Fibroblast of skin of left biceps (primary cell): ENCODE measurements at regions not wholly inside any gene's neighbourhood (a gene's known extent, or its start where the extent isn't known, plus 50 kb on each side); places are given as distances from the start of the nearest gene placed in this dataset.
A peak's percentile ranks its signal among the peaks of the same experiment; 100 is the strongest.
"Not testable (repeated sequence)": the region's sequence is repeated elsewhere in the genome, so short reads cannot be mapped to it uniquely, and the experiment has no call there.

Source experiments
- DNase-seq, 2 experiments: peaks; one replicate each; pipeline ENCODE4 v3.0.0-alpha.2; 2013; ENCODE audit warnings: low read depth in 2 of 2

GRCh38 chr2:207328944-207329386, 163.2 kb upstream of the KLF7 start:
- no peak for DNase-seq

- peak; percentile 91 to 92 for DNase-seq
These were observed 165.2 kb upstream of the KLF7 start for GRCh38 chr2:207330912-207331311.

DNA sequence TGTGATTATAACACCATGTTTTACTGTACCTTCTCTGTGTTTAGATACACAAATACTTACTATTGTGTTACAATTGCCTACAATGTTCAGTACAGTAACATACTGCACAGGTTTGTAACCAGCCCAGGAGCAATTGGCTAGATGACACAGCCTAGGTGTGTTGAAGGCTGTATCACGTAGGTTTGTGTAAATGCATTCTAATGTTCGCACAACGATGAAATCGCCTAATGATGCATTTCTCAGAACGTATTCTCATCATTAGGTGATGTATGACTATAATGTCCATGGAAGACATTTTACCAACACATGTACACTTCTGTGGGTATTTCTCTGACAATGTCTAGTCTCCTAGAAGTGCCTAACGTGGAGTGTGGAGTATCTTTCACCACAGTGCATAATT, 165.9 kb upstream of the KLF7 start:
- no peak for DNase-seq

- no peak for DNase-seq
These were observed 166.9 kb upstream of the KLF7 start for GRCh38 chr2:207332480-207333212.

GRCh38 chr2:207333599-207334300, 168.0 kb upstream of the KLF7 start:
- DNase-seq, result no peak

GRCh38 chr2:207334301-207334623, 168.5 kb upstream of the KLF7 start:
- no peak for DNase-seq

DNA sequence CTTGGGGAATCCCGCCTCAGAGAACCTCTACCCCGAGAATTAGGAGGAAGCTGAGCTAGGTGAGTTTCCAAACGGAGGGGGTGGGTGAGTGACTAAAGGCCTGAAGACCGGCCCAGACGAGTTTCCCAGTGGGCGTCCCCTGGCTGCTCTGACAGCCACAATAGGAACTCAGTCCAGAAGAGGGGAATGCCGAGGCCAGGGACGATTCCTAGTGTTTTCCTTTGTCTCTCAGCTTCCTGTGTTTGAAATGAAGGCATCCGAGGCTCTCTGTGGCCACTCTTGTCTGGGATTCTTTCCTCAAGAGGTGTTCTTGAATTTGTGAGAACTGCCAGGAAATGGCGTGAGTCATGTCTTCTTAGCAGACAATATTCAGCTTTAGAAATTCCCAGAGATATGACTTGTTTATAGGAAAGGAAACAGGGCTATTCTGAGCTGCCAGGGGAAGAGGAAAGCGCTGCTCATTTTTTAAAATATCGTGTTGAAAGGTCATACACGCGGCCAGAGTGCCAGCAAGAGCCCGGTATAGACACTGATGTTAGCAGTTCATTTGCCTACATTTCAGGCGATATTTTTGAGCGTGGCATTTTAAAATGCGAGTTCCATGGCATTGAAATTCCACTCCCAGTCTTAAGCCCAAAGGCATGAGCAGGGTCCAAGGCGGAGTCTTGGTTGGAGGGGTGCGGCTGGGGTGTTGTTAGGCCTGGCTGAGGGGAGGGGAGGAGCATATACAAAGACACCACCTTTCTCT, 169.1 kb upstream of the KLF7 start:
- peak; percentile 96 to 97 for DNase-seq

DNA sequence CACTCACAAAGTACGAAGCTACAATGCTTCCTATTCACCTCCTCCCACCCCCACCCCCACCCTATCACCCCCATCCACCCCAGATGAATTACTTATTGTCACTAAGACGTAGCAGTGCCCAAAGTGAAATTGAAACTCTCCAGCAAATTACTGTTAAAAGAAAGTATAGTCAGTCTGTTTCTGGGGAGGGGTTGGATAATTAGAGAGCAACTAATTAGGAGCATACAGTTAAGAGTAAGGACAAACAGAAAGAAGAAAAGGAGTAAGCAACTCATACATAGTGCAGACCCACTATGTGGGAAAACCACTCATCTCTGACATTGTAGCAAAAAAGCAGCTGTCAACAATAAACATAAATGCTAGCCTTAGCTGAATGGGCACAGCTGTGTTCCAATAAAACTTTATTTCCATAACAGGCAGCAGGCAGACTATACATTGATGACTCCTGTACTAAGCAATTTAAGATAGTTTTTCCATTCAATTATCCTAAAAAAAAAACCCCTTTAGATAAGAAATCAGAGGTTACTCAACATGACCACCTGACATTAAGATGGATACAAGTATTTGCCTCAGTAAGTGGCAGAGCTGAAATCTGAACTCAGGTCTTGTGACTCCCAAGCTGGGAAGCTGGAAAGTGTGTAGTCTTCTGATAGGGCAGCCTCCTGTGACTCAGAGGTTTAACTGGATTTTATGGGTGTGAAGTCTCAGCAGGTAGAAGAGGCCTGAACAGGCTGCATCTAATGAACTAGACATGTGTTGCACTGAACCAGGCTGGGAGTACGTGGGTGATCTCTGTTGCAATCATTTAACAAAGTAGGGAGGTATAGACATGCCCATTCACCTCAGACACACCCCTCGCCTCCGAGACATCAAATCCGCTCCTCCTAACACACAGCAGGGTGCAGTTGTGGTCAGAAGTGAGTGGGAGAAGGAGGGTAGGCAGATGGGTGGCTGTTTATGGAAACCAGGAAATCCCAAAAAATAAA, 171.8 kb upstream of the KLF7 start:
- no peak for DNase-seq

DNA sequence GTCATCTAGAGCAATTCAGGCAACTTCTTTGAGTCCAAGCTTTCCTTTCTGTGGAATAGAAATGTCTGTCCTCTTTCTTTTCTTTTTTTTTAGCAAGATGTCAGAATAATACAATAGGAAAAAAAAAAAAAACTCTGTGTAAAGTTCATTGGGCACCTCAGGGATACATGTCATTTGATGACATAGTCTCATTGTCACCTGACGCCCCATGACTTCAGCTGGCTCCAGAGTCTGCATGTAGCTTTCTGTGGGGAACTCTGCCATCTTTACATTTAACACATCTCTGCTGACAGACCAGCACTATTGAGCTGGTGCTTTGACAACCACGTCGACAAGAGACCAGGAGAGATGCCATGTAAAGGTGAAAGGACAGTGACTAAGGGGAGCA, 172.5 kb upstream of the KLF7 start:
- no peak for DNase-seq

DNA sequence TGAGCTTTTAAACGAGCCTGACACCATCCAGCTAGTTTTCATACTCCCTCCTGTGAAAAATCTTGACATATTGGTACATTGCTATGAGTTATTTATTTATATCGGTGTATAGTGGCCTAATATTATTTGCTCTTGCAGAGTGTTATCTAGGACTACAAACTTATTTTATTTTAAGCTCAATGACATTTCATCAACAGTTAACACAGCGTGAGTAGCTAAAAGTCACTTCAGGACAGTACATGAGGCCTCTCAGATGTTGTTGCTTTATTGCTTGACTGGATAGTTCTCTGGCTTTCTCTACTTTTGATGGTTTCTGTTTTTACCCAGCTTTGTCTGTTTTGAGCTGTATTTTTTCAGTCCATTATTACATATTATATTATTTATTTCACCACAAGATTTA, 172.9 kb upstream of the KLF7 start:
- DNase-seq, result no peak

- DNase-seq, result no peak
These were observed 175.5 kb upstream of the KLF7 start for GRCh38 chr2:207341112-207341750.

- DNase-seq, result no peak
These were observed 176.1 kb upstream of the KLF7 start for GRCh38 chr2:207341804-207342203.

DNA sequence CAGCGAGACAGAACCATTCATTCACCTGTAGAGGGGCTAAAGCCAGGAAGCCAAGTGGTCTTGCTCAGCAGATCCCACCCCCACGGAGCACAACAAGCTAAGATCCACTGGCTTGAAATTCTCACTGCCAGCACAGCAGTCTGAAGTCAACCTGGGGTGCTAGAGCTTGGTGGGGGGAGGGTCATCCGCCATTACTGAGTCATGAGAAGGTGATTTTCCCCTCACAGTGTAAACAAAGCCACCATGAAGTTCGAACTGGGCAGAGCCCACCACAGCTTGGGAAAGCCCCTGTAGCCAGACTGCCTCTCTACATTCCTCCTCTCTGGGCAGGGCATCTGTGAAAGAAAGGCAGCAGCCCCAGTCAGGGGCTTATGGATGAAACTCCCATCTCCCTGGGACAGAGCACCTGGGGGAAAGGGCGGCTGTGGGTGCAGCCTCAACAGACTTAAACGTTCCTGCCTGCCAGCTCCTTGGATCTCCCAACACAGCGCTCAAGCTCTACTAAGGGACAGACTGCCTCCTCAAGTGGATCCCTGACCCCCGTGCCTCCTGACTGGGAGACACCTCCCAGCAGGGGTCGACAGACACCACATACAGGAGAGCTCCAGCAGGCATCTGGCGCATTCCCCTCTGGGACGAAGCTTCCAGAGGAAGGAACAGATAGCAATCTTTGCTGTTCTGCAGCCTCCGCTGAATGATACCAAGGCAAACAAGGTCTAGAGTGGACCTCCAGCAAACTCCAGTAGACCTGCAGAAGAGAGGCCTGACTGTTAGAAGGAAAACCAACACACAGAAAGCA, 179.0 kb upstream of the KLF7 start:
- DNase-seq, result not testable (repeated sequence)

DNA sequence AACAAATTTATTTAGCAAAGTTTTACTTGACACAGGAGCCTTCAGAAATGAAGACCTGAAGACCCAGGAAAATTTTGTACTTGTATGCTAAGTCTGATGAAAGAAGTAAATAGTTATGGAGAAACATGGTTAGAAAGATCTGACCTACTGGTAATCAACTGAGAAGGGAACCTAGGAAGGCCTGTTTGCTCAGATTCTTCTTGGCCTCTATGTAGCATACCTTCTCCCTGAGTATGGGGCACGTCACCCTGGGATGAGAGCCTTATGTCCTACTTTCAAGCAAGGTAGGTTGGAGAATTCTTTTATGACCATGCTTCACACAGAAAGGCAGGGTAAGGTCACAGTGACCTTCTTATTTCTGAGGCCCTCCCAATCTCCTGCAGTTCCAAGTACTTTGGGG, 178.6 kb upstream of the CREB1 start:
- DNase-seq, result no peak

DNA sequence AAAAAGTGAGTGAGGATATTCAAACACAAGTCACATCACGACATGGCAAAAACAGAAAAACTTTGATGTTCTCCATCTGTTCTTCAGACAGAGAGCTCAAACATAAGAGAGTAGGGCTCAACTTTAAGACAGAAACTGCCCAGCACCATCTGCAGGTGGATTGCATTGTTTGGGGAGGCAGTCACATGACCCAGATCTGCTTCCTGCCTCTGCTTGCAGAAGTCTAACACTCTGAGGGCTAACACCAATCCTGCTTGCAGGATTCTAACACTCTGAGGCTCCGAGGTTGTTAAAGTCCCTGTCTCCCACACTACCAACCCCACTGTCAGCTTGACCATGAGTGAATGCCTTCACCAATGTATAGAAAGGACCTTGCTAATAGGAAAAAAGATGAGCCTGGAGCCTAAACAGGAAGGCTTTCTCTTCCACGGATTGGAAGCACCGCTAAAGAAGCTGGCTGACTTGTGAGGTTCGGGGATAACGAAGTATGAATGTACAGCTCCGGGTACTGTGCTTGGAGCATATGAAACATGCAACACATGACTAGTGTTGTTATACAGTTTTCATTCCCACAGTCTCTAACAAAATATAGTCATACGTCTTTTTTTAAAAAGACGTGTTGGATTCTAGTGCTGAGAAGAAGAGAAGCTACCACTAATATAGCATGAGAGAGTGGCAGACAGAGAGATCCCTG, 176.6 kb upstream of the CREB1 start:
- DNase-seq, result no peak

- DNase-seq, result no peak
These were observed 175.9 kb upstream of the CREB1 start for GRCh38 chr2:207353836-207354235.

DNA sequence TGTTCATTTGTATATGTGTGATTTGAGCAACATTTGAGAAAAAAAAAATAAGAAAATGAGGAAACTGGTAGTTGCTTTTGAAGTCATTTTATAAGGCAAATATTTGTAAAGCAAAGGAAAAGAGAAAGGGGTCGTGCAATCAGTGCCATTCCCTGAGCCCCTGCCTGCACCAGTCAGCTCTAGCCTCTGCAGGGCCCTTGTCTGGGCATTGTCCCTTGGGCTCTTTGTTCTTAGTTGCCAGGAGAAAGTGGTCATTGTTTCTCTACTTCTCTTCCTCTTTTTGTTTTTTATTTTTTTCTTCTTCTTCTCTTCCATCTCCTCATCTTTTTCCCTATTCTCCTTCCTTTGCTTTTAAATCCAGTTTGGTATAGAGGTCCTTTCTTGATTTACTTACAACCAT, 175.3 kb upstream of the CREB1 start:
- no peak for DNase-seq

DNA sequence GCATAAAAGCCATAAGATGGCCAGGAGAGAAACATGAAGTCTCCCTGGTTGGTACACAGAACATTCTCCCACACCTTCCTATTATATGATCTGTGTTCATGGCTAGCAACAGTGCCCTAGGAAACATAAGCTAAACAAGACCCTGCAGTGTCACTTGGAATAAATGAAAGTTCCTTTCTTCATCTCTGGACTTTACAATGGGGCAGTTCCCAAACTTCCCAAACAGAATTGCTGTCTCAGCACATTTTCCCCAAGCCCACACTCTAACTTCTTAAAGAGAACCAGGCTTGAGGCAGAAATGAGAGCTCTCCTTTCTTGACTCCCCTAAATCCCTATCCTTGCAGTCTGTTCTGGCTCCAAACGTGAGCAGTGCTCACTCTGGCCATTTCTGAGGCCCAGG, 173.2 kb upstream of the CREB1 start:
- no peak for DNase-seq

- no peak for DNase-seq
These were observed 172.5 kb upstream of the CREB1 start for GRCh38 chr2:207357216-207357615.

GRCh38 chr2:207362716-207363115, 167.0 kb upstream of the CREB1 start:
- DNase-seq, result no peak
